ENCODE measurements at regions not wholly inside any gene's neighbourhood (a gene's known extent, or its start where the extent isn't known, plus 50 kb on each side); places are given as distances from the start of the nearest gene placed in this dataset.
"Not testable (repeated sequence)": the region's sequence is repeated elsewhere in the genome, so short reads cannot be mapped to it uniquely, and the experiment has no call there.

DNA sequence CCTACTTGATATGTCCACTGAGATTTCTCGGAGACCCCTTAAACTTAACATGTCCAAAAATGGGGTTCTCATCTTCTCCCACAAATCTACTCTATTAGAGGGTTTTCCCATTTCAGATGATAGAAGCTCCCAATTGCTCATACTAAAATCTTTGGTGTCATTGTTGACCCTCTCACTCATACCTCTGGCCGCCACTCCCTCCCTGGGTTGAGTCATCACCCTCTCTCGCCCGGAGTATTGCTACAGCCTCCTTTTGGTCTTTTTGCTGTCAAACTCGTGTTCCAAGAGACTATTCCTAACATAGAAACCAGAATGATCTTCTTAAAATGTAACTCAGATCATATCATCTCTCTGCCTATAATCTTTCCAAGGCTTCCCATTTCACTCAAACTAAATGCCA is 91.0 kb upstream of the GNAQ start:
- no peak for DNase-seq (ENCODE audit: low spot score)

GRCh38 chr9:78121488-78121887 is 89.9 kb upstream of the GNAQ start:
- peak; percentile 59 for DNase-seq (ENCODE audit: low spot score)

DNA sequence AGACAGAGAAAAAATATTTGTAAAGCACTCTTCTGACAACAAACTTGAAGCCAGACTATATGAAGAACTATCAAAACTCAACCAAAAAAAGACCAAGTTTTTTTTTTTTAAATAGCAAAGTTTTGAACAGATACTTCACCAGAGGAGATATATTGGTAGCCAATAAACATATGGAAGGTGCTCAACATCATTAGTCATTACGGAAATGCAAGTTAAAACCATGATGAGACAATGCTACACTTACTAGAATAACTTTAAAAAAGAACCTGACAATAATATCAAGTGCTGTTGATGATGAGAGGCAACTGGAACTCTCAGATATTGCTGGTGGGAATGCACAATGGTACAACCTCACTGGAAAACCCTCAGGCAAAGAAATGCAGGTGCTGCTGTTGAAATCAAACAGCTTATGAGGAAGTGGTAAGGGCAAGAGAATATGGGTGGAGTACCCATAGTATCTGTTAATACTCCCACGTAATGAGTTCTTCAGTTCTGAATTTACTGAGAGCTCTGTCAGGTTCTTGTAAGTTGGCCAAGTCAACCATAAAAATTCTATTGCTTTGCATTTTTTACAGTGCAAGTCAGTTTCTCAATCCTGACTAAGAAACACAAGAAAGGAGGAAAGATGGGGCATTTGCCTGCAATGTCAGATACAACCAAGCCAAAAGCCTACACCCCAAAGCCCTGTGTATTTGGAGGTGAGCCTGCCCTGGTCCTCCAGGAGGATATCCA is 87.3 kb upstream of the GNAQ start:
- DNase-seq (ENCODE audit: low spot score), result peak; percentile 49

- no peak for DNase-seq (ENCODE audit: low spot score)
Measured at GRCh38 chr9:78115073-78115472, 83.5 kb upstream of the GNAQ start.

DNA sequence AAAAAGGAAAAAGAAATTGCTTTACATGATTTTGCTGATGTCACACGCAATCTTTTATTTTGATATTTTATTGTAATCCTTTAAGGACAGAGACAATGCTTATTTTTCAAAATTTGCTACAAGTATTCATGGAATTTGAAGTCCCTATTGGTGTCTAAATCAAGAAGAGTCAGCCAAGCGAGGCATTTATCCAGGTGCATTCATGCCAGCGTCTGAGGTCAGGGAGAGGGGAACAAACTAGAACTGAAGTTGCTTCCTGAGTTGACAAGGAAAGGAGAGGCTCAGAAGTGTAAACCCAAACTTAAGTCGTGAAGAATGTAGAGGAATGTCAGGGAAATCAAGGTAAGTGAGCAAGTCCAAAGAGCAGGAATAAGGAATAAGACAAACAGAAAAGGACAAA is 83.0 kb upstream of the GNAQ start:
- no peak for DNase-seq (ENCODE audit: low spot score)

- DNase-seq (ENCODE audit: low spot score), result no peak
Measured at GRCh38 chr9:78112406-78112805, 80.8 kb upstream of the GNAQ start.

GRCh38 chr9:78112004-78112403 is 80.4 kb upstream of the GNAQ start:
- DNase-seq (ENCODE audit: low spot score), result no peak

DNA sequence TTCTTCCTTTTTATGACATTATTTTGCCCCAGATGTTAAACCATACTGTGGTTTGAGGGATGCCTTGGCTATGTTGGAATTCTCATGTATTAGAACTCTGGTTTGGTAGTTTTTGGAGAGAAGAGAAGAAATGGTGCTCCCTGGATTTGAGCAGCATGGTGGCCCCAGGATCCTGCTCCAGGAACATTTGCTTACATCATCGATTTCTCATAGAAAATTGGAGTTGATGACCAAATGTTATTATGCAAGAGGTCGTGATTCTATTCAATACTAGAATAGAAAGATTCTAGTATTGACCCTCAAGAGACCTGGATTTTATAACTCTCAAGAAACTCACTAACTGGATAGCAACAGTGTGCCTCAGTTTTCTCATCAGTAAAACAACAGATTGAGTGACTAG is 77.5 kb upstream of the GNAQ start:
- DNase-seq (ENCODE audit: low spot score), result no peak

GRCh38 chr9:78106586-78106985 is 75.0 kb upstream of the GNAQ start:
- DNase-seq (ENCODE audit: low spot score), result not testable (repeated sequence)

- peak; percentile 25 for DNase-seq (ENCODE audit: low spot score)
Measured at GRCh38 chr9:78103971-78104433, 72.4 kb upstream of the GNAQ start.

- DNase-seq (ENCODE audit: low spot score), result no peak
Measured at GRCh38 chr9:78101247-78101646, 69.6 kb upstream of the GNAQ start.

GRCh38 chr9:78097541-78097940 is 65.9 kb upstream of the GNAQ start:
- peak; percentile 12 for DNase-seq (ENCODE audit: low spot score)

GRCh38 chr9:78091731-78092130 is 60.1 kb upstream of the GNAQ start:
- DNase-seq (ENCODE audit: low spot score), result no peak

DNA sequence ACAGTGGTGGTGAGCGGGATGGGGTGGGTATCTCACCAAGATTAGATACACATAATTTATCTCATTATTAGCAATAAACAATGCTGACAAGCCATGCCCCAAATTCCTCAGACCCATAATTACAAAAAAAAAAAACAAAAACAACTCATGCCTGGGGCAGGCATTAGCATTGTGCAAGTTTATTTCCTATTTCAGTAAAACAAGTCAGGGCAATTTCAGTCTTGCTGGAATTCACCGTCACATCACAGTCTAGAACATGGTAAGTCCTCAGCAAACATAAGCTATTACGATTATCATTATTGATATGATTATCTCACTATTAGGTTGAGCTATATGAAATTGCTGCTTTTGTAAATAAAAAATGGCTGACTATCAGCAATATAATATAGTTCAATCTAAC is 57.5 kb upstream of the GNAQ start:
- no peak for DNase-seq (ENCODE audit: low spot score)

GRCh38 chr9:78088190-78088589 is 56.6 kb upstream of the GNAQ start:
- not testable (repeated sequence) for DNase-seq (ENCODE audit: low spot score)

All from CD4-positive, alpha-beta T cell treated with Interleukin-6 at 100 ng/mL for 8 hours (primary cell).